CD14-positive monocyte (primary cell): ENCODE measurements at regions not wholly inside any gene's neighbourhood (a gene's known extent, or its start where the extent isn't known, plus 50 kb on each side); places are given as distances from the start of the nearest gene placed in this dataset.
A peak's percentile ranks its signal among the peaks of the same experiment; 100 is the strongest.

Source experiments
- DNase-seq, 3 donors: peaks; one replicate each; pipeline ENCODE4 v3.0.0-alpha.2; 2011 to 2022
- H2AFZ ChIP-seq: 2 replicates; pipeline ENCODE4 v1.6.0; 2012; ENCODE audit warnings: mild to moderate bottlenecking, low read depth, low read length, inconsistent platforms; ENCODE audit not compliant: insufficient read depth, poor library complexity, severe bottlenecking
- H3K27ac ChIP-seq, 2 donors: 1 replicate in 1 of 2; 2 replicates in 1 of 2; pipeline ENCODE4 v1.5.1; 2012 to 2013; ENCODE audit warnings: low read length in 2 of 2, control low read depth in 1 of 2, inconsistent platforms in 1 of 2, low read depth in 1 of 2, mild to moderate bottlenecking in 1 of 2
- H3K27me3 ChIP-seq, 2 donors: one replicate each; pipeline versions ENCODE4 v1.6.0 to v1.6.1; 2011 to 2013; ENCODE audit warnings: low read length in 2 of 2; ENCODE audit not compliant: control insufficient read depth in 2 of 2, insufficient read depth in 2 of 2
- H3K36me3 ChIP-seq, 2 donors: replicated peaks in 1 of 2; 1 replicate in 1 of 2; 2 replicates in 1 of 2; pipeline versions ENCODE4 v1.5.1 to v1.6.1; 2012 to 2013; ENCODE audit warnings: low read length in 2 of 2, control low read depth in 1 of 2, inconsistent platforms in 1 of 2, mild to moderate bottlenecking in 1 of 2; ENCODE audit not compliant: insufficient read depth in 2 of 2, control insufficient read depth in 1 of 2
- H3K4me1 ChIP-seq, 2 donors: 1 replicate in 1 of 2; 2 replicates in 1 of 2; pipeline versions ENCODE4 v1.5.1 to v1.6.1; 2012 to 2013; ENCODE audit warnings: low read length in 2 of 2, control low read depth in 1 of 2, inconsistent platforms in 1 of 2, mild to moderate bottlenecking in 1 of 2, moderate library complexity in 1 of 2; ENCODE audit not compliant: insufficient read depth in 2 of 2, control insufficient read depth in 1 of 2
- H3K4me2 ChIP-seq: replicated peaks from 2 replicates; pipeline ENCODE3; 2012; ENCODE audit warnings: low read length, moderate library complexity, mild to moderate bottlenecking; ENCODE audit not compliant: poor library complexity, severe bottlenecking; ENCODE audit errors: extremely low read depth
- H3K4me3 ChIP-seq, 3 experiments: fragments of 200-600 bp in 1 of 3; sonication (generic) in 1 of 3; replicated peaks in 1 of 3; 1 replicate in 2 of 3; 2 replicates in 1 of 3; pipeline ENCODE4 v1.5.1; 2011 to 2013; ENCODE audit warnings: low read length in 3 of 3, mild to moderate bottlenecking in 3 of 3, control low read depth in 2 of 3, low read depth in 2 of 3, inconsistent platforms in 1 of 3, moderate library complexity in 1 of 3
- H3K79me2 ChIP-seq: 2 replicates; pipeline ENCODE4 v1.6.0; 2012; ENCODE audit warnings: mild to moderate bottlenecking, control low read depth, inconsistent platforms, low read length, moderate library complexity; ENCODE audit not compliant: insufficient read depth
- H3K9ac ChIP-seq: 2 replicates; pipeline ENCODE4 v1.6.0; 2017; ENCODE audit warnings: low read length, mild to moderate bottlenecking; ENCODE audit not compliant: insufficient read depth, poor library complexity, severe bottlenecking
- H3K9me3 ChIP-seq, 2 donors: replicated peaks in 1 of 2; 1 replicate in 1 of 2; 2 replicates in 1 of 2; pipeline versions ENCODE4 v1.5.1 to v1.6.1; 2012 to 2013; ENCODE audit warnings: low read length in 2 of 2, control low read depth in 1 of 2; ENCODE audit not compliant: control insufficient read depth in 1 of 2, insufficient read depth in 1 of 2
- H4K20me1 ChIP-seq: 2 replicates; pipeline ENCODE4 v1.6.0; 2012; ENCODE audit warnings: mild to moderate bottlenecking, low read length, control low read depth, moderate library complexity; ENCODE audit not compliant: insufficient read depth
- H3K27ac Mint-ChIP-seq, 7 donors: one replicate each; pipeline ENCODE4 v1.8.0; 2020; ENCODE audit warnings: mild to moderate bottlenecking in 7 of 7, mixed read lengths in 7 of 7, moderate library complexity in 6 of 7, inconsistent platforms in 2 of 7
- H3K27me3 Mint-ChIP-seq, 3 donors: one replicate each; pipeline ENCODE4 v1.8.0; 2021 to 2022; ENCODE audit warnings: low read depth in 3 of 3, mild to moderate bottlenecking in 3 of 3, mixed read lengths in 3 of 3, moderate library complexity in 3 of 3, inconsistent platforms in 1 of 3
- H3K36me3 Mint-ChIP-seq, 2 donors: one replicate each; pipeline ENCODE4 v1.8.0; 2020; ENCODE audit warnings: mixed read lengths in 2 of 2, inconsistent platforms in 1 of 2, mild to moderate bottlenecking in 1 of 2
- H3K4me1 Mint-ChIP-seq: one replicate; pipeline ENCODE4 v1.8.0; 2020; ENCODE audit warnings: mild to moderate bottlenecking, mixed read lengths
- H3K4me3 Mint-ChIP-seq, 2 donors: one replicate each; pipeline ENCODE4 v1.8.0; 2020; ENCODE audit warnings: mild to moderate bottlenecking in 2 of 2, mixed read lengths in 2 of 2, moderate library complexity in 1 of 2
- H3K9me3 Mint-ChIP-seq, 7 donors: one replicate each; pipeline ENCODE4 v1.8.0; 2020 to 2022; ENCODE audit warnings: mixed read lengths in 7 of 7, mild to moderate bottlenecking in 6 of 7, moderate library complexity in 6 of 7, inconsistent platforms in 2 of 7
- WGBS: methylation state at CpG from one replicate; pipeline ENCODE4 v1.1.5; 2013; ENCODE audit warnings: missing lambda C conversion rate; ENCODE audit not compliant: insufficient coverage; 5-methylcytosine and 5-hydroxymethylcytosine counted together
- intact Hi-C, 2 donors: fragments of 100-400 bp; cut with micrococcal nuclease; formaldehyde crosslinking; loops; one replicate each; pipeline versions ENCODE4 v1.15.0 to v1.15.1; 2023
- TF ChIP-seq, protein P1 (sequence below): fragments of 200-600 bp; IDR thresholded peaks from one replicate; pipeline ENCODE4 v1.8.0; 2022; ENCODE audit warnings: antibody characterized with exemption, mild to moderate bottlenecking

DNA sequence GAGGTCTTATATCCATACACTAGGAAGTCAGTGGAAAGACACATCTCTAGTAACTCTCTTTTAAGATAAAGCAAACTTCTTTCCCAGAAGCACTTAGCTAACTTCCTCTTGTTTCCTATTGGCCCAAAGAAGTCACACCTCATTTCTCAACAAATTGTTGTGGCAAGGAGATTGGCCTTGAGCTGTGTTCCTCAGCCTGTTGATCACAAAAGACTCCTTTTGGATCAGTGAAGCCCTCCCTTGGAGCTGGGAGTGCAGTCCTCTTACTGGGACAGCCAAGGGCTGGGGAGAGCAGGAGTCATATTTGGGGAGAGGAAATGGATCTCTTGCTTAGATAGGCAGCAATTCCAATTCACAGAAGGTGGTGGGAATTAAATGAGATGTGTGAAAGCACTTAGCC is 51.2 kb upstream of the DAPL1 start:
- H3K36me3 ChIP-seq, result no peaks in the 10 kb centered on the region
- H3K27ac ChIP-seq, result no peak overlapping the region
- H3K27me3 ChIP-seq, result peaks cover 0 to 3% of the 10 kb centered on the region in 2 donors
- H3K27ac Mint-ChIP-seq, result no peak overlapping the region
- no peak overlapping the region for H3K4me2 ChIP-seq
- no peaks in the 10 kb centered on the region for H3K36me3 Mint-ChIP-seq
- no peak overlapping the region for H3K9ac ChIP-seq
- H3K4me1 ChIP-seq, result no peaks in the 10 kb centered on the region
- H2AFZ ChIP-seq, result peak overlapping the region; percentile 62
- TF ChIP-seq, protein P1, sequence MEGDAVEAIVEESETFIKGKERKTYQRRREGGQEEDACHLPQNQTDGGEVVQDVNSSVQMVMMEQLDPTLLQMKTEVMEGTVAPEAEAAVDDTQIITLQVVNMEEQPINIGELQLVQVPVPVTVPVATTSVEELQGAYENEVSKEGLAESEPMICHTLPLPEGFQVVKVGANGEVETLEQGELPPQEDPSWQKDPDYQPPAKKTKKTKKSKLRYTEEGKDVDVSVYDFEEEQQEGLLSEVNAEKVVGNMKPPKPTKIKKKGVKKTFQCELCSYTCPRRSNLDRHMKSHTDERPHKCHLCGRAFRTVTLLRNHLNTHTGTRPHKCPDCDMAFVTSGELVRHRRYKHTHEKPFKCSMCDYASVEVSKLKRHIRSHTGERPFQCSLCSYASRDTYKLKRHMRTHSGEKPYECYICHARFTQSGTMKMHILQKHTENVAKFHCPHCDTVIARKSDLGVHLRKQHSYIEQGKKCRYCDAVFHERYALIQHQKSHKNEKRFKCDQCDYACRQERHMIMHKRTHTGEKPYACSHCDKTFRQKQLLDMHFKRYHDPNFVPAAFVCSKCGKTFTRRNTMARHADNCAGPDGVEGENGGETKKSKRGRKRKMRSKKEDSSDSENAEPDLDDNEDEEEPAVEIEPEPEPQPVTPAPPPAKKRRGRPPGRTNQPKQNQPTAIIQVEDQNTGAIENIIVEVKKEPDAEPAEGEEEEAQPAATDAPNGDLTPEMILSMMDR, result no peak
- H4K20me1 ChIP-seq, result no peaks in the 10 kb centered on the region
- intact Hi-C loops, result no loop called here
- H3K27me3 Mint-ChIP-seq, result peaks cover 8 to 22% (median 10%) of the 10 kb centered on the region in 3 donors
- no peak overlapping the region for H3K4me3 ChIP-seq
- H3K4me1 Mint-ChIP-seq, result peaks cover 10% of the 10 kb centered on the region
- H3K9me3 Mint-ChIP-seq, result peaks cover 0 to 5% (median 0%) of the 10 kb centered on the region in 7 donors
- no peaks in the 10 kb centered on the region for H3K9me3 ChIP-seq
- H3K79me2 ChIP-seq, result no peaks in the 10 kb centered on the region
- no peak overlapping the region for H3K4me3 Mint-ChIP-seq
- no peak for DNase-seq

DNA sequence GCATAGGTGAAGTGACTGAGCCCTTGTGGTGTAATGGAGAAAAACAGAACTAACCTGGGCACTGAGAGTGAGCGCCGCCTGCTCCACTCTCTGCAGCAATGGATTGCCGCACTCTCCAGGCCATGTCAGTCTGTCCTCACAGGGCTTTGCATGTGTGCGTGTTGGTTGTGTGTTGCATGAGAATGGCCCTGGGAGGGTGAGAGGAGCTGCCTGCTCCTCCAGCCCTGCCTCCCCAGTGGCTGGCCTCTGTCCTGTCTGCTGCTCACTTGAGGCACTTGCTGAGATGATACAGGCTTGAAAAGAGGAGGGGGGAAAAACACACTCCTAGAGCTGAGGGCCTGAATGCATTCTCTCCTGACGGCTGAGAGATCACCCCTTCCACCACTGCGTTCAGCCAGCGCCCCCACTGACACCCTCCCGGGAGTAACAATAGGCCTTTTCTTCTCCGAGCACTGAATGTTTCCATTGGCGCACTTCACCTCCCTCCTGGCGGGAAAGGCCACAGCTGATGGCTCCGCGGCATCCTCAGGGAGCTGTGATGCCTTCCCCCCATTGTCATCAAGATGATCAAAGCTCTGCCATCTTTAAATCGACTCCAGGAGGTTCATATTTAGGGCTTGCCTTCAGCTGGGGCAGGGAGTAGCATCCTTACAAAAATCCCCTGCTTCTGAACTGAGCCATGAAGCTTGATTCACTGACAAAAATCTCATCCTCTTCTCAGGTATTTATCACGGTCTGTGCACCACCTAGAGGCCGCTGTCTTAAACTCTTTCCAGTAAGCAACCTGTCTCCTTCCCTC is 49.9 kb upstream of the DAPL1 start:
- Histone ChIP-seq H2AFZ (no peak overlapping the region), H3K9ac (no peak overlapping the region), H3K9me3 (no peaks in the 10 kb centered on the region), H3K79me2 (no peaks in the 10 kb centered on the region), H3K27ac (no peak overlapping the region), H3K4me2 (no peak overlapping the region), H4K20me1 (no peaks in the 10 kb centered on the region), H3K4me1 (no peaks in the 10 kb centered on the region), H3K27me3 (peaks cover 0 to 3% of the 10 kb centered on the region in 2 donors), H3K36me3 (no peaks in the 10 kb centered on the region), H3K4me3 (no peak overlapping the region)
- Mint-ChIP-seq H3K27ac (no peak overlapping the region), H3K4me1 (peaks cover 10% of the 10 kb centered on the region), H3K27me3 (peaks cover 8 to 22% (median 10%) of the 10 kb centered on the region in 3 donors), H3K9me3 (peaks cover 0 to 5% (median 0%) of the 10 kb centered on the region in 7 donors), H3K4me3 (peak overlapping the region in 1 of 2 donors; percentile 27), H3K36me3 (no peaks in the 10 kb centered on the region)
- intact Hi-C loops, result no loop called here
- 60% methylated on average over 16 of the region's 16 CpGs for WGBS
- no peak for DNase-seq
- TF ChIP-seq, protein P1, result no peak
